ENCODE measurements at regions not wholly inside any gene's neighbourhood (a gene's known extent, or its start where the extent isn't known, plus 50 kb on each side); places are given as distances from the start of the nearest gene placed in this dataset.
"Not testable (repeated sequence)": the region's sequence is repeated elsewhere in the genome, so short reads cannot be mapped to it uniquely, and the experiment has no call there.

DNA sequence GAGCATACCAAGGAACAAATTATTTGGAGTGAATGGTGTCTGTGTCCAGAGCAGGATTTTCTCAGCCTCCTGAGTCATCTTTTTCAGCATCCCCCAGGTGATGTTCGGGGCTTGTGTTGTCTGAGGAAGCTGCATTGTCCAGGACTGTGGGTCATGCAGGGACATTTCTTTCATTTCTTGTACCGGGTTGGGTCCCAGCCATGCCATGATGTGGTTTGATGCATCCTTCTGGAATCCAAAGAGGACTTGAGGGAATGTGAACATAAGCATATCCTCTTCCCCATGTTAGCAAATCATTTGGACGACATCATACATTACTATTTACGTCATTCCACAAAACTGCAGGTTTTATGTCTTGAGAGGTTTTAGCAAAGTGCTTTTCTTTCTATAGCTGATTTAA is 797.8 kb downstream of the CCDC85A start:
- DNase-seq (ENCODE audit: low spot score), result no peak

DNA sequence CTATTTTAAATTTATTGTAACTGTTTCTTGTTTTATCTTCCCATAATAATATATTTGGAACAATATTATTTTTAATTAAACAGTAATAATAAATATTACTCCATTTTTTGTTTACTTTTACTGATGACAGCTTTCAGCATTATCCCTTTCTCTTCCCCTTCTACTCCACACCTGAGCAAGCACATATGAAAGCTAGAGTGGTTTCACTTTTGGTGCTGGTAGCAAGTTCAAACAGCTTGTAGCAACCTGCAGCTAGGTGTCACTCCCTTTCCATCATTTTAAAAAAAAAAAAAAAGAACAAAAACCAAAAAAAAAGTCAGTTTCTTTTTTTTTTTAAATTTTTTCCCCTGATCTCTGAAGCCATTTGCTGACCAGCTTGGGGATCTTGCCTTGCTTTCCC is 801.8 kb downstream of the CCDC85A start:
- no peak for DNase-seq (ENCODE audit: low spot score)

DNA sequence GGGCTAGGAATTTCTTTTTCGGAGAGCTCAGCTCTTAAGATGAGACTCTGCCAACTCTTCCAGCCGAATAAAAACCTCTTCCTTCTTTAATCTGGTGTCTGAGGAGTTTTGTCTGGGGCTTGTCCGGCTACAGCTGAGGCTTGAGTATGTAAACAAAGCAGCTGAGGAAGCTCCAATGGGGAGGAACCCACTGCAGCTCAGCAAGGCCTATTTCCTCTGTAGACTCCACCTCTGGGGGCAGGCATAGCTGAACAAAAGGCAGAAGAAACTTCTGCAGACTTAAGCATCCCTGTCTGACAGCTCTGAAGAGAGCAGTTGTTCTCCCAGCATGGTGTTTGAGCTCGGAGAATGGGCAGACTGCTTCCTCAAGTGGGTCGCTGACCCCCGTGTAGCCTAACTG is 838.7 kb downstream of the CCDC85A start:
- no peak for DNase-seq (ENCODE audit: low spot score)

DNA sequence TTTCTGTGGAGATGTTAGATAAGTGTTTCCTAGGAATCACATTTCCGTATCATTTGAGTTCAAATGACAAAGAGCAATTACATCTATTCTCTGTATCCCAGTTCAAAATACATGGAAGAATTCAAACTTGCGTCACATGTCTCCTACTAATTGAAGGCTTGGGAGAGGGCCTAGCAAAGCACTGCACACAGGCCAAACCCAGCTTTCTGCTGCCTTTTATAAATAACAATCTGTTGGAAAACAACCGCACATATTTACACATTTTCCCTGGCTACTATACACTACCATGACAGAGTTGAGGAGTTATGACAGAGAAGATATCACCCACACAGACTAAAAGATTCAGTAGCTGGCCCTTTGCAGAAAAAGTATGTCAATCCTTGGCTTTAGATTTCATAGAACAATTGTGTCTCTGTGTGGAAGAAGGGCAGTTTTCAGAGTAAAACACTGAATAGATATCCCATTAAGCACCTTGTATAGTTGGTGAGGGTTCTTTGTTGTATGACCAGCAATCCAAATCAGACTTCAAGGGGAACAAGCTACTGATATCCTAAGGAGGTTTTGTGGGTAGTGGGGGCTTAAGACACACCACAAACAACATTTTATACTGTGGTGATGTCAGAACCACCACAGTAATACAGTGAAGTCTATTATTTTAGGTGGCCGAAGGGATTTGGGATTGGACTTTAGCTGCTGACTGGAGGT is 861.3 kb downstream of the CCDC85A start:
- DNase-seq (ENCODE audit: low spot score), result no peak

DNA sequence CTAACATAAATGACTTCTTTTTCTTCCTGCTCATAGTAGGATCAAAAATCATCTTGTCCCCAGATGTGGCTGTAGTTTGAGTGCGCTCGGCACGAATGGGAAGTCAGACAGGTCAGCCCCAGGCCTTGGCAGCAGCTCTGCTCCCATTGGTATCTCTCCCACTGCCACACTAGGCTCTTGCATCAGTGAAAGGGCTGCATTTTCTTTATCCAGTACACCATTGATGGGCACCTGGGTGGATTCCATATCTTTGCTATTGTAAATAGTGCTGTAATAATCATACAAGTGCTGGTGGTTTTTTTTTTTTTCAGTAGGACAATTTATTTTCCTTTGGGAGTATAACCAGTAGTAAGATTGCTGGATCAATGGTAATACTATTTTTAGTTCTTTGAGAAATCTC is 865.5 kb downstream of the CCDC85A start:
- no peak for DNase-seq (ENCODE audit: low spot score)

DNA sequence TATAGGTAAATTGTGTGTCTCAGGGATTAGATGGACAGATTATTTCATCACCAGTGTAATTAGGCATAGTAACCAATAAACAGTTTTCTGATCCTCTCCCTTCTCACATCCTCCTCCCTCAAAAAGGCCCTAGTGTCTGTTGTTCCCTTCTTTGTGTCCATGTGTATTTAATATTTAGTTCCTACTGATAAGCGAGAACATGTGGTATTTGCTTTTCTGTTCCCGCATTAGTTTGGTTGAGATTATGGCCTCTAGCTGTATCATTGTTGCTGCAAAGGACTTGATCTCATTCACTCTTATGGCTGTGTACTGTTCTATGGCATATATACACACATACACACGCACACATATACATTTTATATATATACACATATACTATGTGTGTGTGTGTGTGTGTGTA is 866.2 kb downstream of the CCDC85A start:
- DNase-seq (ENCODE audit: low spot score), result no peak

DNA sequence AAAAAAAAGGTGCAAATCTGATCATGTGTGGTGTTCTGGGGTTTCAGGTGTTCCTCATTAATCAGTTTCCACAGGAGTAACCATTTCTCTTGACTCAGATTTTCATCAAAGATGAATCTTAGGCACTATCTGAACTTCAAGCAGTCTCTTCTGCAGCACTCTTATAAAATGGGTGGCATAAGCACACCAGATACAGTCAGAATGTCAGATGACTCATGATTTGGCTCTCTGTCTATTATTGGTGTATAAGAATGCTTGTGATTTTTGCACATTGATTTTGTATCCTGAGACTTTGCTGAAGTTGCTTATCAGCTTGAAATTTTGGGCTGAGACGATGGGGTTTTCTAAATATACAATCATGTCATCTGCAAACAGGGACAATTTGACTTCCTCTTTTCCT is 882.5 kb downstream of the CCDC85A start:
- DNase-seq (ENCODE audit: low spot score), result not testable (repeated sequence)

DNA sequence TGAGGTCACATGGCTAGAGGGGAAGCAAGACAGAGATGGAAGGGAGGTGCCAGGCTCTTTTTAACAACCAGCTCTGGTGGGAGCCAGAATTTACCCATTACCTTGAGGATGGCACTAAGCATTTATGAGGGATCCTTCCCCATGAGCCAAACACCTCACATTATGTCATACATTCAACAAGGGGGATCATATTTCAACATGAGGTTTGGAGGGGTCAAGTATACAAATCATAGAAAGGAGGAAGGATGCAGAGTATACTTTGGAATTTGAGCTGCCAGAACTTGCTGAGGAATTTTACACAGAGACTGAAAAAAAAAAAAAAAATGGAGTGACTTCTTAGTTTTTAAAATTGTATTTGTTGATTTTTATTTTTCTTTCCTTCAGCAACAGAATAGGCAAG is 891.4 kb downstream of the CCDC85A start:
- no peak for DNase-seq (ENCODE audit: low spot score)

DNA sequence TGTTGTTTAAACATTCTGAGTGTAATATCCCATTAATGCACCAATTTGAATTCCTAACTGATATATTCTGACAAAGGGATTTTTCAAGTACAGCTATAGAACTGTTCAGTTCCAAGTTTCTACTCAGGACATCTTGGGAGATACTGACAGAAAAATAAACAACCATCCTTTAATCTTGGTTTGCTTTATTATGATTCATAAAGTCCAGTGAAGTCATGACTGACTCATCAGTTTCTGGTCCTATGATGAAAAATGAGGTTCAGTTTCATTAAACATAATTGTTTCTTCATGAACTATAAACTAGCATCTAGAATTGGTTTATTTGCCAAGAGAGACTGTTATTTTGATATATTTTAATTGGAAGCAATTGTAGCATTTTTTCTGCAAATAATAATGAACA is 896.2 kb downstream of the CCDC85A start:
- no peak for DNase-seq (ENCODE audit: low spot score)

DNA sequence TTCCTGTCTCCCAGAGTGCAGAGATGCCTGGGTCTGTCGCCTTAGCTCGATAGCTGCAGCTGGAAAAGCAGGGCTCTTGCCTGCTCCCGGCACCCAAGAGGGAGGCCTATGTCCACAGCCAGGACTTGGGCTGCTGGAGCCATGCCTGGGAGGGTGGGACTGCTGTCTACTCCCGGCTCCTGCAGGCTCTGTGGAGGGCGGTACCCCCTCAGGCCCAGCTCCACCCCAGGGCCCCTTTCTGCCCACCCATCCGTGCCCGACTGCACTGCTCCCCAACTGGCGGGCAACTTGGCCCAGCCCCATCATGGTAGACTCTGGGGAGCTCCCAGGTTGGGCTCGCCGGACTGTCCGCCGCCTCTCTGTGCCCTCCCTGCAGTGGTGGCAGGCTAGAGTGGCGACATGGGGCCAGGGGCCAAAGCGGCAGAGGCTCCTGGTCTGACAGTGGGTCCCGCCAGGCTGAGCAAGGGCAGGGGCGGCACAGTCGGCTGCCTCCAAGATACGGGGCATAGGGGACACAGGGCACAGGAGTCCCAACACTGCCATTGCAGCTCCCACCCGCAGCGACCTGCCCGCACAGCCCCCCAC is 901.0 kb downstream of the CCDC85A start:
- no peak for DNase-seq (ENCODE audit: low spot score)

DNA sequence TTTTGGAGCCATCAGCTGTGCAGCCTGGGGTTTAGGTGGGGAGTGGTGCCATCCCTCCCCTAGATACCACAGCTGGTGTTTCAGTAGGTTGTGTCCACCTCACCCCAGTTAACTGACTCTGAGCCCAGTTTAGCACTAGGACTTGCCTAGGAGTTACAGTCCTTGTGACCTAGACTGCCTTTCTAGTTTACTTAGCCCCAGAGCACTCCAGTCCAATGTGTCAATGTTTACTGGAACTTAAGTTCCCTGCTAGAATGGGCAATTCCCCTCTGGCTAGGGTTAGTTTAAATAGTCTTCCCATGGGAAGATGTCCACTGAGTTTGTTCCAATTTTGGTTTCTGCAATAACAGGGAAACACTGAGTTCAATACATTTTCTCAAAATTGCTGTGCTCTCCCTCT is 909.2 kb downstream of the CCDC85A start:
- DNase-seq (ENCODE audit: low spot score), result no peak

DNA sequence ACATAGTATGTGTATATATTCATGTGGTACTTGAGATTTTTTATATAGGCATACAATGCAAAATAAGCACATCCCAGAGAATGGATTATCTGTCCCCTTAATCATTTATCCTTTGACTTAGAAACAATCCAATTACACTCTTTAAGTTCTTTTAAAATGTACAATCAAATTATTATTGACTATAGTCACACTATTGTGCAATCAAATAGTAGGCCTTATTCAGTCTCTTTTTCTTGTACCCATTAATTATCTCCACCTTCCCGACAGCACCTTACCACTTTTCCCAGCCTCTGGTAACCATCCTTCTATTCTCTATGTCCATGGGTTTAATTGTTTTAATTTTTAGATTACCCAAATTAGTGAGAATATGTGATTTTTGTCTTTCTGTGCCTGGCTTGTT is 914.1 kb downstream of the CCDC85A start:
- no peak for DNase-seq (ENCODE audit: low spot score)

DNA sequence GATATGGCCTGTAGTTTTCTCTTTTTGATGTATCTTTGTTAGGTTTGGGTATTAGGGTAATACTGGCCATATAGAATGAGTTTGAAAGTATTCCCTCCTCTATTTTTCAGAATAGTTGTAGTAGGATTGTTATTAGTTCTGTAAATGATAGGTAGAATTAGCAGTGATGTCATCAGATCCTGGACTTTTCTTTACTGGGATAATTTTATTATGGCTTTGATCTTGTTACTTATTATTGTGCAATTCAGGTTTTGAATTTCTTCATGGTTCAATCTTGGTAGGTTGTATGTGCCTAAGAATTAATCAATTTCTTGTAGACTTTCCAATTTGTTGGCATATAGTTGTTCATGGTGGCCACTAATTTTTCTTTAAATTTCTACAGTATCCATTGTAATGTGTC is 916.6 kb downstream of the CCDC85A start:
- no peak for DNase-seq (ENCODE audit: low spot score)

DNA sequence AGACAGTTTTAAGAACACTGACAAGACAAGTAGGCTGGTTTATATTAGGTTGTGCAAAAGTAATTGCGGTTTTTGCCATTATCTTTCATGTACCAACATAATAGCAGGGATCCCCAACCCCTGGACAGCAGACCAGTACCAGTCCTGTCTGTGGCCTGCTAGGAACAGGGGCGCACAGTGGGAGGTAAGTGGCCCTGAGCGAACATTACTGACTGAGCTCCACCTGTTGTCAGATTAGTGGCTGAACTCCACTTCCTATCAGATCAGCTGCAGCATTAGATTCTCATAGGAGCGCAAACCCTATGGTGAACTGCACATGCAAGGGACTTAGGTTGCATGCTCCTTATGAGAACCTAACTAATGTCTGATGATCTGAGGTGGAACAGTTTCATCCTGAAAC is 921.9 kb downstream of the CCDC85A start:
- DNase-seq (ENCODE audit: low spot score), result no peak

DNA sequence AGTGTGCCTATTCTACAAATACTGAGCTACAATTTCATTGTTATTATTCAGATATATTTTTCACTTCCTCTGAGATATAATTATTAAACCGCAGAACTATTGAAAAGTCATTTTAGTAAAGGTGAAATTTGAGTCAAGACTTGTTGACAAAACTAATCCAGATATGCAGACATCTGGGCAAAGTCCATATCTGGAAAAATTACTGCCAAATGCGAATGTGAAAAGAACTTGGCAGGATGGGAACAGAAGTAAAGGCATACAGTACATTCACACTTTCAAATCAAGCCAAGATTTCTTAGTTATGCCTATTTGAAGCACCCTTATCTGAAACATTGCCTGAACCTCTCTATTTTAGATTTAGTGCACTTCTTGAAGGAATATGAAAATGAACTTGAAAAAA is 923.6 kb downstream of the CCDC85A start:
- no peak for DNase-seq (ENCODE audit: low spot score)

DNA sequence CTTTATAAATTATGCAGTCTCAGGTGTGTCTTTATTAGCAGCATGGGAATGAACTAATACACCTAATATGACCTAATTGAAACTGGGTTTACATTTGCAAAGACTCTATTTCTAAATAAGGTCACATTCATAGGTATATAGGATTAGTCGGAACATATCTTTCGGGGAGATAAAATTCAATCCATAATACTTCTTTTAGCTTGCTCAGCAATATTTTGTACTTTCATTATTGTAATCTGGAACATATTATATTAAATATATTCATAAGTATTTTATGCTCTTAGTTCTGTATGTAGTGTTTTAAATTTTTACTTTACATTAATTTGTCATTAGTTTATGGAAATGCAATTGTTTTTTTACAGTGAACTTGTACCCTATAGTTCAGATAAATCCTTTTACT is 927.7 kb downstream of the CCDC85A start:
- DNase-seq (ENCODE audit: low spot score), result no peak

DNA sequence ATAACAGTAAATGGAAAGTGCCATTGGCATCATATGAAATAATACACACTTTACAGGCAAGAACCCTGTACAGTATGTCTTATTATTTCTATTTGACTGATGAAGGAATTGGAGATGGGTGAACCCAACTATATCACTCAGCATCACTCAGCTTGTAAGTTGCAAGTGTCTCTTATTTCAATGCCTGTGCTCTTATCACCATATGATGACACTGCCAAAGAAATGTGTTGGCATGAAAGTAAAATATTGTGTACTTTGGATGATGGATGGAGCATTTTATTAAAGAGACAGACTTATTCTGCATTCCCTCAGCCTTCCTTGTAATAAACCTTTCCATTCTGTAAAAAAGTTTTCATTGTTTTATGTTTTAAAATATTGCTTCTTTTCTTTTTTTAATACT is 927.5 kb upstream of the VRK2 start:
- no peak for DNase-seq (ENCODE audit: low spot score)

DNA sequence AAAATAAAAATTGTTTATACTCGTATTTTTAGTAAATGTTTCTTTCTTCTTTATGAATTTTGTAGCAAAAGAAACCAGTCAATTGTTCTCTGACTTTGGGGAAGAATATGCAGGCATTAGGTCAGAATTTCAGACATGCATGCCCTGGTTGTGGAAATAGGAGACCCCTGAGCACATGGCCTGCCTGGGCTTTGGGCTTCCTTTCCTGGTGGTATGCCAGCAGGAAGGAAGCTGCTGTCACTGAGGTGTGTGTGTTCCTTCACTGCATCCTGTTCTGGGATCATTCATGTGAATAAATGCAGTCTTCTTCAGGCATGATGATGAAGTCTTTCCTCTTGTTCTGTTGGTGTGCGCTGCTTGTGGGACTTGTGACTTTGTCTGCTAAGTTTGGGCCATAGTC is 920.2 kb upstream of the VRK2 start:
- DNase-seq (ENCODE audit: low spot score), result no peak

DNA sequence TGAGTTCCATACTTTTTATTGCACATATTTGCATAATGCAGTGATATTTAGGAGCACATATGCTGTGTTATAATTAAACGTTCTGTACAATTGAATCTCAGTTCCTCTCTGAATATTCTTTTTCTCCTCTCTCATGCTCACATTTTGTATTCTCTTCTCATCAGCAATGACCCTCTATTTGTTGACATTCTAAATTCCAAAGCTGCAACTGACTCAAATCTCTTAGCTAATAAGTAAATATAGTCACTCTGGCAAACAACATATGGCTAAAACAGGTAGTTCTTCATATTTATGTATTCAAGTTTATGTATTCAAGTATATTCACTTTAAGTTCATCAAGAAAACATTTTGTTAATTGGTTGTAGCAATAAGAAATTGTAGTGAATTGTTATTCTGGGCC is 907.4 kb upstream of the VRK2 start:
- DNase-seq (ENCODE audit: low spot score), result no peak

DNA sequence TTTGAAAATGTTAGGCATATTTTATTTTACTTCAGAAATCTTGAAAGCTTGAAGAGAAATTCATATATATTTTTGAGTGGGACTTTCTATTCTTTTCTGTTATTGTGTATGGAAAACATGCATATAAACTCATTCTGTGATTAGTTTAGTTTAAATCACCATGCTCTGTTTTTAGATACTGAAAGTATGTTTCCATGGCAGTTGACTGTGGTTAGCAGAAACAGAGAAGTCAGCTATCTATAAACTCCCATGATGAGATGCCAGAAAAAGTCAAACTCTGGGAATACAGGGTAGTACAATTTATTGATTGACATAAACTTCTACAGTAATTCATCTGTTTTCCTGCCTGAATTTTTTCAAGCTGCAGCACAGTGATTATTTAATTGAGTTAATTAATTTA is 905.3 kb upstream of the VRK2 start:
- no peak for DNase-seq (ENCODE audit: low spot score)

DNA sequence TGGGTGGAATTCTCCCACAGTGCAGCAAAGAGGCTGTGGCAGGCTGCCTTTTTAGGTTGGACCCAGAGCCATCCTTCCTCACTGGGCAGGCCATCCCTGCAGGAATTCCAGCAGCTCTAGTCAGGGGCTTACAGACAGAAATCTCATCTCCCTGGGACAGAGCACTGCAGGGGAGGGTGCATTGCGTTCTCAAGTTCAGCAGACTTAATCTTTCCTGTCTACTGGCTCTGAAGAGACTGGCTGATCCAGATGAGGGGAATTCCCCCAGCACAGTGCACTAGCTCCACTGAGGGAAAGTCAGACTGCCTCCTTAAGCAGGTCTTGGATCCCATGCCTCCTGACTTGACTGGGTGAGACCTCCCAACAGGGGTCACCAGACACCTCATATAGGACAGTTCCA is 899.7 kb upstream of the VRK2 start:
- no peak for DNase-seq (ENCODE audit: low spot score)

DNA sequence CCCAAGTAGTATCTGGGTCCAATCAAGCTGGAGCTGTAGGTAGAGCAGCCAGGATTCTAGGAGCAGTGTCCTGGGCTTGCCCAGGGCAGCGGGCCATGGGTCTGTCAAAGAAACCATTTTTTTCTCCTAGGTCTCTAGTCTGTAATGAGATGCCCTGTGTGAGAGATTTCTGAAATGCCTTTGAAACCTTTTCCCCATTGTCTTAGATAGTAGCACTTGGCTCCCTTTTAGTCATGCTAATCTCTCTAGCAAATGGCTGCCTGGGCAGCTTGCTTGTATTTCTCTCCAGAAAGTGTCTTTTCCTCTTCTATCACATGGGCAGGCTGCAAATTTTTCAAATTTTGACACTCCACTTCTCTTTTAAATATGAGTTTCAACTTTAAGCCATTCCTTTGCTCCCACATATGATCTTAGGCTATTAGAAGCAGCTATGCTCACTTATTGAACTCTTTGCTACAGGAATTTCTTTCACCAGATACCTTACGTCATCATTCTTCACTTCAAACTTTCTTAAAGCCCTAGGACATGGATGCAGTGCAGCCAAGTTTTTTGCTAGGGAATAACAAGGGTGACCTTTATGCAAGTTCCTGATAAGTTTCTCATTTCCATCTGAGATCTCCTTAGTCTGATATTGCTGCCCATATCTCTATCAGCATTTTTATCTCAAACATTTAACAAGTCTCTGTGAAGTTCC is 890.2 kb upstream of the VRK2 start:
- DNase-seq (ENCODE audit: low spot score), result no peak

DNA sequence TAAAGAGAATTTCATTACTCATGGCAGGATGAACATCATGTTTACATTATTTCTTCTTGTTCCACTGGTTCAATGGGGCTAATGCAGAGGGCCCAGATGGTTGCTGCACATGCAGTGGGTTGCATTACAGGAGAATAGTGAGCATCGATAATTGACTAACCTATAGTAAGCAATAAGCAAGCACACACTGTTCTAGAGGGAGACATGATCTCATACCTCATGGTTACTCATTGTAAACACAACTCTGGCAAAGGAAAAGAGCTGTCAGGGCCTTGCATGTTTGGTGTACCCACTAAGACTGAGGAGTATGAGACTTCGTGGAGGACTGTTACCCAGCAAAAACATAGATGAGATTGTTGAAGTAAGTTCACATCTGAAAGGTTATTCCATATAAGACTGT is 885.6 kb upstream of the VRK2 start:
- no peak for DNase-seq (ENCODE audit: low spot score)

DNA sequence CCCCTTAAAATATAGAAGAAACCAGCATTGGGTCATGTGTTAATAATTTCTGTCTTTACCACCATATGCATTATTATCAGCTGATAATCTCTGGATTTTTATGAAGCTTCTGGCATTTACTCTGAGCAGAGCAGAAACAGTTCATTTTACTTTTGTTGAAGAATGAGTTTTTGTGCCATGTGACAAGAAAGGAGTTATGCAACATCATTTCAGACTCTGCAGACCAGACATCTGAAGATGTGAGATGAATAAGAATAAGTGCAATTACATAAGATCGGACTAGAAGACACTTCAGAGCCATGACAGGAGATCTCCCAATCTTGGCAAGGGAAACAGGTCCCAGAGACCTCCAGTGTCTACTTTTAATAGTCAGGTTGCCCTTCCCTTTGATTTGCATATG is 869.4 kb upstream of the VRK2 start:
- DNase-seq (ENCODE audit: low spot score), result no peak
